ENCODE measurements at regions not wholly inside any gene's neighbourhood (a gene's known extent, or its start where the extent isn't known, plus 50 kb on each side); places are given as distances from the start of the nearest gene placed in this dataset.

DNA sequence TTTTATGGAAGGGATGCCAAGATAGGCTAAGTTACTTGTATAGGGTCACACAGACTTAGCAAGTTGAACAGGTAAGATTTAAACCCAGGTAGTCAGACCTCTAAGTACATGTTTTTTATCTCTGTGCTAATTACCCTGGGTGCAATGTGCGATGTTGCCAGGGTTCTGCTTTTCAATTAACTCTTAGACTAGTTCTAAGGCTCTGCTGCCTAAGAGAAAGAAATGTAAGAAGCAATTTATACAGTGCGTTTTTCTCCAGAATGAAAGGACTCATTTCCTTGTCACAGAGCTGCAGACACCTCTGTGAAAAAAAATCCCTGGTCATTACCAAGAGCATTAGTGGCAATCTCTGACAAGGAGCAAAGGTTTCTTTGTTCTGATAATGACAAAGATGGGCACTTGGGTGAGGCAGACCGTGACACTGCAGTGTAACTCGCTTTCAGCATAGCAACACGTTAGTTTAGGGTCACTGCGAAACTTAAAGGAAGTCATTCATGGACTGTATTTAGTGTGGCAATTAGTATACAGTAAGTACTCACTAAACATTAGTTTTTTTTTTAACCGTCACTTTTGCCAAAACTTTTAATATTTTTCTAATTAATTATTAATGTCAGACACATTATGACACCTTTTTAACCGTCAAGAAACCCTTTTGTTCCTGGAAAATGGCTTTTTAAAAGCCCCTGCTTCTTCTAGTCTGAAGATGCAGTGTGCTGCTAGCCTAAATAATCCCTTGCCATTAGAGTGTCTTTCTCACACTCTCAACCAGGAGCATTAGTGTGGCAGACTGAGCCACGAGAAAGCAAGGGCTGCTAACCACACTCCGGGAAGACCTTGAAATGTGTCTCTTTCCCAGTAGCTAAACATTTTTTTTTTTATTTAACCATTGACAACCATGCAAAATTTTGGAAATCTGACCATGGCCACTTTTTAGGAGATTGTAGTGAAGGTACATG, 520.0 kb upstream of the C9orf72 start:
- intact Hi-C loops (cut with DNase I; ENCODE audit: low total_unique reads): no loop called here
- WGBS, 2 donors: 59 to 64% methylated on average over 10 of the region's 10 CpGs
- no peak overlapping the region for H3K4me3 ChIP-seq (ENCODE audit: low read depth, poor library complexity, severe bottlenecking)
- TF ChIP-seq, protein P1, sequence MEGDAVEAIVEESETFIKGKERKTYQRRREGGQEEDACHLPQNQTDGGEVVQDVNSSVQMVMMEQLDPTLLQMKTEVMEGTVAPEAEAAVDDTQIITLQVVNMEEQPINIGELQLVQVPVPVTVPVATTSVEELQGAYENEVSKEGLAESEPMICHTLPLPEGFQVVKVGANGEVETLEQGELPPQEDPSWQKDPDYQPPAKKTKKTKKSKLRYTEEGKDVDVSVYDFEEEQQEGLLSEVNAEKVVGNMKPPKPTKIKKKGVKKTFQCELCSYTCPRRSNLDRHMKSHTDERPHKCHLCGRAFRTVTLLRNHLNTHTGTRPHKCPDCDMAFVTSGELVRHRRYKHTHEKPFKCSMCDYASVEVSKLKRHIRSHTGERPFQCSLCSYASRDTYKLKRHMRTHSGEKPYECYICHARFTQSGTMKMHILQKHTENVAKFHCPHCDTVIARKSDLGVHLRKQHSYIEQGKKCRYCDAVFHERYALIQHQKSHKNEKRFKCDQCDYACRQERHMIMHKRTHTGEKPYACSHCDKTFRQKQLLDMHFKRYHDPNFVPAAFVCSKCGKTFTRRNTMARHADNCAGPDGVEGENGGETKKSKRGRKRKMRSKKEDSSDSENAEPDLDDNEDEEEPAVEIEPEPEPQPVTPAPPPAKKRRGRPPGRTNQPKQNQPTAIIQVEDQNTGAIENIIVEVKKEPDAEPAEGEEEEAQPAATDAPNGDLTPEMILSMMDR (IDR thresholded peaks at IDR 0.05): no peak
- TF ChIP-seq POLR2A (IDR thresholded peaks at IDR 0.05): no peak
- DNase-seq (ENCODE audit: low spot score in 2 of 2): no peak

DNA sequence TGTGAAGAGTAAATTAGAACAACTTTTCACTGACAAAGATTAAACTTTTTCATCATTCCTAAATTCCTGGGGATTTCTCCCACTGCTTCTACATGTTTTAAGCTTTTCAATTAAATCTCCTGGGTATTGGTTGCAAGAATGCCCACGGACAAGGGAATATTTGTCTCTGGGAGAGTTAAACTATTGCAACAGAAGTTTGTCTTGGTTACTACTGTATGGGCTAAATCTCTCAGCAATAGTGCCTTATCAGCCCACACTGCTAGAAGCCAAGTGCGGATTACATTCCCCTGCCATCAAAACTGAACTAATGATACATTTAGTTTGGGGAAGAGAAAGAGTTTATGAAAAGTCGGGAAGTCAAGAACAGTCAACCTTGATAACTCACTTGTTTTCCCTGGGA, 528.2 kb upstream of the C9orf72 start:
- TF ChIP-seq, protein P1 (IDR thresholded peaks at IDR 0.05): no peak
- no peak for TF ChIP-seq POLR2A (IDR thresholded peaks at IDR 0.05)
- intact Hi-C loops (cut with DNase I; ENCODE audit: low total_unique reads): no loop called here
- H3K4me3 ChIP-seq (ENCODE audit: low read depth, poor library complexity, severe bottlenecking): no peak overlapping the region
- WGBS, 2 donors: 78 to 80% methylated on average over 3 of the region's 3 CpGs
- no peak for DNase-seq (ENCODE audit: low spot score in 2 of 2)

DNA sequence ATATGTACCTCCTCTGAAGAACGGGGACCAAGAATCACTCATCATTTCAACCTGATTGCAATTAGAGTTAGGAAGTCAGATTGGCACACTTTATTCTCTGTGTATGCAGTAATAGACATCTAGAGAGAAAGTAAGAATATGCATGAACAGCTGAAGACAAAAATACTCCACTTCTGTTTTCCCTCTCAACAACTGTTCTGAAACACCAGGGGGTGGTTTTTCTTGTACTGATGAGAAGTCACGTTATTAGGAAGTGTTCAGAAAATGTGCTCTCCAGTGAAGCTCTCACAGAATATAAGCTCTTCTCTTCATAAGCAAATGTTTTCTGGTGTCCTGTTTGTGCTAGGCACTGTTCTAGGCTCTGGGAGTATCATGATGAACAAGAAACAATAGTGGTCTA, 531.7 kb upstream of the C9orf72 start:
- TF ChIP-seq, protein P1 (IDR thresholded peaks at IDR 0.05): no peak
- TF ChIP-seq POLR2A (IDR thresholded peaks at IDR 0.05): no peak
- H3K4me3 ChIP-seq (ENCODE audit: low read depth, poor library complexity, severe bottlenecking): no peak overlapping the region
- WGBS, 2 donors: 67 to 68% methylated on average over 2 of the region's 2 CpGs
- no peak for DNase-seq (ENCODE audit: low spot score in 2 of 2)
- intact Hi-C loops (cut with DNase I; ENCODE audit: low total_unique reads): no loop called here

DNA sequence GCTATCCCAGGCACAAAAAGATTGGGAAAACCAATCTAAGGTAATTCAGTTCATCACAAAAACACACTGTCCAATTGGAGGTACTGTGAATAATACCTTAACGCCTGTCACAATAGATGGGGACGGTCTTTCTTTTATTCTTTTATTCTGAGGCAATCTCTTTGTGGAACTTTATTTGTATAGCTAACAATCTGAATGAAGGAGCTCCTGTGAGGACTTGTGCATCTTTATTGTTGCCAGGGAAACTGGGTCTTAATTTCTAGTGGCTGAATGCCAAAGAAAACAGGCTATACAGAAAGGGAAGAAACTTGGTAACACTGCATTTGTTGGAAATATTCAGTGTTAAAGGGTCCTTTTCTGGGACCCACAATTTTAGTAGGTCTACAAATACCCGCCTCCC, 546.9 kb upstream of the C9orf72 start:
- 71 to 81% methylated on average over 3 of the region's 3 CpGs for WGBS, 2 donors
- intact Hi-C loops (cut with DNase I; ENCODE audit: low total_unique reads): no loop called here
- TF ChIP-seq POLR2A (IDR thresholded peaks at IDR 0.05): no peak
- TF ChIP-seq, protein P1 (IDR thresholded peaks at IDR 0.05): no peak
- DNase-seq (ENCODE audit: low spot score in 2 of 2): no peak
- no peak overlapping the region for H3K4me3 ChIP-seq (ENCODE audit: low read depth, poor library complexity, severe bottlenecking)

DNA sequence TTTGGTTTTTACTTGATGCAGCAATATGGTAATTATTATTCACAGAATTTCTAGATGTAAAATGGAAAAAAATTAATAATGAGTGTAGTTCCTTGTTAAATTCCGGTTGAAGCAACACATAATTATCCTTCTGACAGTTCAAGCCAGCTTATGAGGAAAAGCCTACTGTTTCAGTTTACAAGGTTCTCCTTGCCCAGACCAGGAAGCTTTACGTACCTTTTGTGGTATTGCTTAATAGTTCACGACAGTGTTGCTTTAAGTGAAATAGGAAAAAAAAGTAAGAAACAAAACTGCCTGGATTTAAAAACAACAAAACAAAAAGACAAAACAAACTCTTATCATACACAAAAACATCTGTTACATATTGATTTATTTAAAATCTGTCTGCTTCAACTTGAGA, 547.3 kb upstream of the C9orf72 start:
- 20 to 30% methylated on average over 3 of the region's 3 CpGs for WGBS, 2 donors
- intact Hi-C loops (cut with DNase I; ENCODE audit: low total_unique reads): no loop called here
- H3K4me3 ChIP-seq (ENCODE audit: low read depth, poor library complexity, severe bottlenecking): no peak overlapping the region
- no peak for TF ChIP-seq POLR2A (IDR thresholded peaks at IDR 0.05)
- TF ChIP-seq, protein P1 (IDR thresholded peaks at IDR 0.05): no peak
- no peak for DNase-seq (ENCODE audit: low spot score in 2 of 2)

All from lower leg skin (tissue), 4 donors.